ENCODE measurements at regions not wholly inside any gene's neighbourhood (a gene's known extent, or its start where the extent isn't known, plus 50 kb on each side); places are given as distances from the start of the nearest gene placed in this dataset.

GRCh38 chr11:128299132-128299726, 288.1 kb downstream of the ETS1 start (continued):
- TF ChIP-seq CEBPZ (IDR thresholded peaks at IDR 0.05; ENCODE audit: low read depth, low read length) (no peak), E4F1 (IDR thresholded peaks at IDR 0.05; ENCODE audit: borderline replicate concordance, partially characterized antibody) (no peak), E2F8 (IDR thresholded peaks at IDR 0.05; ENCODE audit: low read depth, partially characterized antibody) (no peak), NFIC (IDR thresholded peaks at IDR 0.05; ENCODE audit: low read depth, low read length) (peak; percentile 64; the same call in 1 of the 2 replicates), SRF (IDR thresholded peaks at IDR 0.05; ENCODE audit: low read depth in 2 of 2, low read length in 2 of 2) (no peak), RBBP5 (conservative IDR thresholded peaks at IDR 0.05) (no peak), FOXM1 (IDR thresholded peaks at IDR 0.05; ENCODE audit: low read depth, low read length) (0 out of 2 replicates have a peak, but pooled peaks have one; percentile 23), ELK1 (IDR thresholded peaks at IDR 0.05; ENCODE audit: low read depth, low read length) (no peak), CREM (IDR thresholded peaks at IDR 0.05; ENCODE audit: low read depth) (no peak), RELA (IDR thresholded peaks at IDR 0.05; ENCODE audit: borderline replicate concordance, partially characterized antibody) (no peak), PBX3 (IDR thresholded peaks at IDR 0.05; ENCODE audit: insufficient replicate concordance, low read depth, low read length) (no peak), RELB (IDR thresholded peaks at IDR 0.05; ENCODE audit: low read depth) (peak; percentile 48; the same call in 1 of the 2 replicates), BCL11A (IDR thresholded peaks at IDR 0.05; ENCODE audit: low read depth, low read length) (no peak), TCF3 (IDR thresholded peaks at IDR 0.05; ENCODE audit: borderline replicate concordance, insufficient read depth, low read depth, low read length) (no peak), ZNF274 (IDR thresholded peaks at IDR 0.05; ENCODE audit: insufficient read depth, insufficient read length) (no peak), ATF7 (IDR thresholded peaks at IDR 0.05; ENCODE audit: low read depth) (no peak), MTA3 (IDR thresholded peaks at IDR 0.05; ENCODE audit: borderline replicate concordance, low read length) (no peak)

Data from GM12878 (cell line).